ENCODE measurements at regions not wholly inside any gene's neighbourhood (a gene's known extent, or its start where the extent isn't known, plus 50 kb on each side); places are given as distances from the start of the nearest gene placed in this dataset.
"Not testable (repeated sequence)": the region's sequence is repeated elsewhere in the genome, so short reads cannot be mapped to it uniquely, and the experiment has no call there.

DNA sequence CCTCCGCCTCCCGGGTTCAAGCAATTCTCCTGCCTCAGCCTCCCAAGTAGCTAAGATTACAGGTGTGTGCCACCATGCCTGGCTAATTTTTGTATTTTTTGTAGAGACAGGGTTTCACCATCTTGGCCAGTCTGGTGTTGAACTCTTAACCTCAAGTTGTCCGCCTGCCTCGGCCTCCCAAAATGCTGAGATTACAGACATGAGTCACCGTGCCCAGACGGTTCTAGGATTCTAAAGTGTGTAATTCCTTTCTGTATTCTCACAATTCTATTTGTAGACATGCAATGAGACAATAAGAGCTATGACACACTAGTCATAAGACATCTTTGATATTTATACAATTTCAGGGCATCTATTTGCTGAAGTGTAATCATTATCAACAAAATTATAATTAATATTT lies 585.0 kb upstream of the FLRT2 start:
- not testable (repeated sequence) for TF ChIP-seq CTCF, POLR2A (IDR thresholded peaks at IDR 0.05)

Measured in prostate gland (tissue), 2 donors.